H1 (cell line): ENCODE measurements at regions not wholly inside any gene's neighbourhood (a gene's known extent, or its start where the extent isn't known, plus 50 kb on each side); places are given as distances from the start of the nearest gene placed in this dataset.

Experiments
- CTCF ChIA-PET: fragments of 300-600 bp; sonication (Branson Sonifier 250); formaldehyde crosslinking; loops from one replicate; lab custom pipeline; 2021; ENCODE audit not compliant: partially characterized antibody; lab: Charles Lee
- POLR2A ChIA-PET: fragments of 300-600 bp; sonication (Branson Sonifier 250); formaldehyde crosslinking; loops from one replicate; lab custom pipeline; 2021; ENCODE audit warnings: inconsistent platforms; ENCODE audit not compliant: partially characterized antibody; lab: Charles Lee
- DNase-seq, 2 experiments: peaks; one replicate each; pipeline versions ENCODE4 v3.0.0 to v3.0.0-alpha.2; 2010 to 2022; ENCODE audit warnings: low spot score in 2 of 2, low read depth in 1 of 2, mixed read lengths in 1 of 2
- FAIRE-seq: peaks from 2 replicates; lab custom pipeline; 2011; peaks lifted over from hg19 to GRCh38; lab: Jason Lieb, UNC
- H2AFZ ChIP-seq: 2 replicates; pipeline ENCODE4 v1.8.1; 2012; ENCODE audit warnings: low read length, inconsistent platforms
- H2AK5ac ChIP-seq: 2 replicates; pipeline ENCODE4 v1.6.1; 2013; ENCODE audit warnings: low read depth, low read length
- H2BK120ac ChIP-seq: replicated peaks from 2 replicates; pipeline ENCODE3; 2013; ENCODE audit warnings: low read depth, low read length, inconsistent platforms
- H2BK12ac ChIP-seq: 2 replicates; pipeline ENCODE4 v1.6.1; 2013; ENCODE audit warnings: low read depth, low read length
- H2BK15ac ChIP-seq: 2 replicates; pipeline ENCODE4 v1.6.1; 2013; ENCODE audit warnings: low read length
- H2BK20ac ChIP-seq: 2 replicates; pipeline ENCODE4 v1.6.1; 2013; ENCODE audit warnings: low read length
- H2BK5ac ChIP-seq: 2 replicates; pipeline ENCODE4 v1.6.1; 2013; ENCODE audit warnings: low read depth, low read length
- H3K14ac ChIP-seq: 2 replicates; pipeline ENCODE4 v1.6.1; 2013; ENCODE audit warnings: inconsistent platforms; ENCODE audit not compliant: insufficient read length
- H3K18ac ChIP-seq: 2 replicates; pipeline ENCODE4 v1.6.1; 2013; ENCODE audit warnings: low read length; ENCODE audit errors: extremely low read depth
- H3K23ac ChIP-seq: 2 replicates; pipeline ENCODE4 v1.6.1; 2013; ENCODE audit warnings: inconsistent platforms; ENCODE audit not compliant: insufficient read length
- H3K23me2 ChIP-seq: 2 replicates; pipeline ENCODE4 v1.6.1; 2013; ENCODE audit warnings: low read depth, low read length
- H3K27ac ChIP-seq: 2 replicates; pipeline ENCODE4 v1.6.1; 2011; ENCODE audit warnings: low read depth, low read length, inconsistent platforms
- H3K27me3 ChIP-seq, 4 experiments: replicated peaks in 1 of 4; 1 replicate in 1 of 4; 2 replicates in 3 of 4; pipeline versions ENCODE4 v1.6.1 to v1.8.1; 2011 to 2013; ENCODE audit warnings: low read length in 3 of 4, mild to moderate bottlenecking in 3 of 4, inconsistent platforms in 2 of 4, mixed read lengths in 2 of 4, moderate library complexity in 1 of 4; ENCODE audit not compliant: control insufficient read depth in 3 of 4, insufficient read depth in 3 of 4; ENCODE audit errors: extremely low read depth in 1 of 4
- H3K36me3 ChIP-seq, 4 experiments: 2 replicates each; pipeline versions ENCODE4 v1.6.1 to v1.8.1; 2011 to 2013; ENCODE audit warnings: mild to moderate bottlenecking in 4 of 4, low read length in 3 of 4, moderate library complexity in 2 of 4, control low read depth in 1 of 4, inconsistent platforms in 1 of 4; ENCODE audit not compliant: insufficient read depth in 4 of 4, control insufficient read depth in 2 of 4
- H3K4ac ChIP-seq: replicated peaks from 2 replicates; pipeline ENCODE3; 2013; ENCODE audit warnings: low read length, low read depth, mixed read lengths, inconsistent platforms; ENCODE audit not compliant: insufficient read length
- H3K4me1 ChIP-seq, 4 experiments: replicated peaks in 1 of 4; 1 replicate in 1 of 4; 2 replicates in 3 of 4; pipeline versions ENCODE4 v1.6.1 to v1.8.1; 2011 to 2013; ENCODE audit warnings: low read length in 3 of 4, inconsistent platforms in 2 of 4, mixed read lengths in 1 of 4; ENCODE audit not compliant: insufficient read depth in 4 of 4, control insufficient read depth in 3 of 4
- H3K4me2 ChIP-seq, 2 experiments: 2 replicates each; pipeline versions ENCODE4 v1.6.1 to v1.8.1; 2011 to 2013; ENCODE audit warnings: low read depth in 2 of 2, low read length in 2 of 2, control low read depth in 1 of 2, inconsistent platforms in 1 of 2, mild to moderate bottlenecking in 1 of 2; ENCODE audit not compliant: insufficient read depth in 1 of 2
- H3K4me3 ChIP-seq, 4 experiments: fragments of 200-600, 300-600 bp in 1 of 4; sonication (generic), shearing (Covaris generic), sonication (Bioruptor Twin) in 1 of 4; 2 replicates each; pipeline versions ENCODE4 v1.5.1 to v1.8.1; 2011 to 2016; ENCODE audit warnings: low read length in 4 of 4, low read depth in 3 of 4, control low read depth in 2 of 4, inconsistent platforms in 2 of 4, mild to moderate bottlenecking in 2 of 4, mixed read lengths in 1 of 4, moderate library complexity in 1 of 4; ENCODE audit not compliant: insufficient read depth in 2 of 4; ENCODE audit errors: extremely low read depth in 1 of 4
- H3K56ac ChIP-seq: replicated peaks from 2 replicates; pipeline ENCODE3; 2013; ENCODE audit warnings: low read depth, mild to moderate bottlenecking, mixed read lengths, low read length, inconsistent platforms; ENCODE audit not compliant: insufficient read length
- H3K79me1 ChIP-seq: 2 replicates; pipeline ENCODE4 v1.6.1; 2013; ENCODE audit warnings: low read depth, low read length, control low read depth
- H3K79me2 ChIP-seq, 2 experiments: 2 replicates each; pipeline versions ENCODE4 v1.6.1 to v1.8.1; 2012 to 2013; ENCODE audit warnings: low read length in 2 of 2, mild to moderate bottlenecking in 2 of 2, inconsistent platforms in 1 of 2; ENCODE audit not compliant: insufficient read depth in 2 of 2, control insufficient read depth in 1 of 2
- H3K9ac ChIP-seq, 4 experiments: replicated peaks in 1 of 4; 1 replicate in 1 of 4; 2 replicates in 3 of 4; pipeline versions ENCODE4 v1.6.1 to v1.8.1; 2011 to 2013; ENCODE audit warnings: low read depth in 3 of 4, low read length in 3 of 4, control low read depth in 2 of 4, mild to moderate bottlenecking in 2 of 4, moderate library complexity in 2 of 4, inconsistent platforms in 1 of 4; ENCODE audit errors: extremely low read depth in 1 of 4
- H3K9me3 ChIP-seq, 2 experiments: 2 replicates each; pipeline versions ENCODE4 v1.6.1 to v1.8.1; 2012 to 2013; ENCODE audit warnings: mild to moderate bottlenecking in 2 of 2, moderate library complexity in 2 of 2, control low read depth in 1 of 2, inconsistent platforms in 1 of 2, low read depth in 1 of 2, low read length in 1 of 2, mixed read lengths in 1 of 2; ENCODE audit not compliant: insufficient read depth in 2 of 2
- H4K20me1 ChIP-seq, 2 experiments: replicated peaks in 1 of 2; 2 replicates each; pipeline versions ENCODE3 to v1.8.1; 2011 to 2013; ENCODE audit warnings: inconsistent platforms in 2 of 2, low read length in 2 of 2, mild to moderate bottlenecking in 1 of 2; ENCODE audit not compliant: insufficient read depth in 2 of 2, control insufficient read depth in 1 of 2
- H4K5ac ChIP-seq: 2 replicates; pipeline ENCODE4 v1.6.1; 2013; ENCODE audit warnings: low read length, low read depth, mixed read lengths, inconsistent platforms; ENCODE audit not compliant: insufficient read length
- H4K8ac ChIP-seq: 2 replicates; pipeline ENCODE4 v1.8.0; 2013; ENCODE audit warnings: mild to moderate bottlenecking, moderate library complexity, low read length, inconsistent platforms; ENCODE audit not compliant: insufficient read depth; ENCODE audit errors: extremely low read depth
- H4K91ac ChIP-seq: replicated peaks from 2 replicates; pipeline ENCODE3; 2013; ENCODE audit warnings: low read length, mixed read lengths, inconsistent platforms; ENCODE audit not compliant: insufficient read length
- BCL11A ChIP-seq, 2 experiments: IDR thresholded peaks; one replicate each; pipeline ENCODE4 v1.6.1; 2011; ENCODE audit warnings: low read depth in 2 of 2, low read length in 2 of 2, mild to moderate bottlenecking in 2 of 2
- CHD2 ChIP-seq: IDR thresholded peaks from 2 replicates; pipeline ENCODE4 v1.6.1; 2012; ENCODE audit warnings: low read length, improper control_type of control experiment
- MAFK ChIP-seq: IDR thresholded peaks from 2 replicates; pipeline ENCODE4 v1.6.1; 2012; ENCODE audit warnings: low read depth, mild to moderate bottlenecking, improper control_type of control experiment, low read length
- RXRA ChIP-seq: IDR thresholded peaks from 2 replicates; pipeline ENCODE4 v1.6.1; 2011; ENCODE audit warnings: low read depth, mild to moderate bottlenecking, low read length, moderate library complexity; ENCODE audit not compliant: insufficient read depth
- TAF7 ChIP-seq: optimal IDR thresholded peaks from 2 replicates; pipeline ENCODE3; 2011; ENCODE audit warnings: low read depth, mild to moderate bottlenecking, inconsistent platforms, low read length, moderate library complexity, borderline replicate concordance
- TCF12 ChIP-seq: IDR thresholded peaks from 2 replicates; pipeline ENCODE4 v1.6.1; 2011; ENCODE audit warnings: low read depth, mild to moderate bottlenecking, low read length
- YY1 ChIP-seq: IDR thresholded peaks from 2 replicates; pipeline ENCODE4 v1.6.1; 2011; ENCODE audit warnings: low read depth, mild to moderate bottlenecking, low read length
- WGBS, 2 experiments: shearing (Covaris generic) in 1 of 2; methylation state at CpG; one replicate each; pipeline versions ENCODE4 v1.1.6 to v1.1.7; 2013 to 2015; ENCODE audit warnings: low lambda C conversion rate in 2 of 2, mixed read lengths in 2 of 2, inconsistent platforms in 1 of 2, low coverage in 1 of 2, missing lambda C conversion rate in 1 of 2; ENCODE audit not compliant: insufficient replicate concordance in 2 of 2, insufficient coverage in 1 of 2, insufficient read length in 1 of 2; ENCODE audit errors: extremely low coverage in 1 of 2, missing lambda C conversion rate in 1 of 2; 5-methylcytosine and 5-hydroxymethylcytosine counted together

GRCh38 chr2:76688732-76689131 is 833.4 kb downstream of the LRRTM4 start:
- Histone ChIP-seq H3K56ac (no peak overlapping the region), H4K5ac (no peak overlapping the region), H3K4me2 (no peak overlapping the region), H2AFZ (no peak overlapping the region), H3K79me2 (no peaks in the 10 kb centered on the region), H3K27me3 (no peaks in the 10 kb centered on the region), H2BK15ac (no peak overlapping the region), H2AK5ac (no peak overlapping the region), H2BK120ac (no peak overlapping the region), H3K36me3 (no peaks in the 10 kb centered on the region), H3K9me3 (no peaks in the 10 kb centered on the region), H3K27ac (no peak overlapping the region), H2BK12ac (no peak overlapping the region), H3K79me1 (no peaks in the 10 kb centered on the region), H2BK20ac (no peak overlapping the region), H3K14ac (no peak overlapping the region), H4K8ac (no peak overlapping the region), H3K23ac (no peak overlapping the region), H3K4me1 (peaks cover 0 to 2% (median under 1%) of the 10 kb centered on the region in 4 experiments; a peak in 1 of 7 replicates), H3K9ac (no peak overlapping the region), H4K20me1 (no peaks in the 10 kb centered on the region), H3K18ac (no peak overlapping the region), H2BK5ac (no peak overlapping the region), H3K23me2 (no peaks in the 10 kb centered on the region), H3K4me3 (no peak overlapping the region), H4K91ac (no peak overlapping the region), H3K4ac (no peak overlapping the region)
- ChIA-PET CTCF (interaction anchor here (1.1 to 1.2 kb wide), 2 partner anchors 19 to 54 kb away, joined by 3 to 4 read pairs; no protein-coding TSS in a partner anchor), POLR2A (no interaction called here)
- DNase-seq = no peak
- WGBS, 2 experiments = 95% methylated on average over 1 of the region's 1 CpG; no CpG with 5 or more reads in 1 of the 2 experiments
- FAIRE-seq = no peak
- no peak for TF ChIP-seq YY1
- TF ChIP-seq BCL11A (IDR thresholded peaks at IDR 0.05; ENCODE audit: low read depth in 2 of 2, low read length in 2 of 2) = no peak
- no peak for TF ChIP-seq CHD2
- TF ChIP-seq RXRA = no peak
- no peak for TF ChIP-seq MAFK
- no peak for TF ChIP-seq TAF7
- no peak for TF ChIP-seq TCF12
